Muscle of leg (tissue), 3 donors: ENCODE measurements at regions not wholly inside any gene's neighbourhood (a gene's known extent, or its start where the extent isn't known, plus 50 kb on each side); places are given as distances from the start of the nearest gene placed in this dataset.

Experiments
- DNase-seq: peaks from one replicate; pipeline ENCODE4 v3.0.0; 2013
- H3K27ac ChIP-seq: one replicate; pipeline ENCODE4 v1.5.1; 2013; ENCODE audit warnings: mild to moderate bottlenecking, low read length, control low read depth
- H3K27me3 ChIP-seq: one replicate; pipeline ENCODE4 v1.6.1; 2013; ENCODE audit warnings: low read length; ENCODE audit not compliant: control insufficient read depth, insufficient read depth
- H3K36me3 ChIP-seq: one replicate; pipeline ENCODE4 v1.6.1; 2013; ENCODE audit warnings: low read length; ENCODE audit not compliant: control insufficient read depth, insufficient read depth
- H3K4me1 ChIP-seq: one replicate; pipeline ENCODE4 v1.6.1; 2013; ENCODE audit warnings: low read length; ENCODE audit not compliant: control insufficient read depth, insufficient read depth
- H3K4me3 ChIP-seq: one replicate; pipeline ENCODE4 v1.5.1; 2013; ENCODE audit warnings: low read length, control low read depth
- H3K9me3 ChIP-seq: replicated peaks from 2 replicates; pipeline ENCODE4 v1.6.1; 2013; ENCODE audit warnings: low read depth, low read length; ENCODE audit not compliant: control insufficient read depth
- WGBS: methylation state at CpG from one replicate; pipeline ENCODE4 v1.1.5; 2013; ENCODE audit warnings: missing lambda C conversion rate; ENCODE audit not compliant: insufficient coverage; 5-methylcytosine and 5-hydroxymethylcytosine counted together

GRCh38 chr6:9806195-9806594, 608.7 kb downstream of the TFAP2A start:
- 87% methylated on average over 3 of the region's 6 CpGs for whole genome bisulfite sequencing
- no peak for DNase-seq

GRCh38 chr6:9801249-9801754, 613.6 kb downstream of the TFAP2A start:
- no peaks in the 10 kb centered on the region for H3K9me3 ChIP-seq
- no peaks in the 10 kb centered on the region for H3K27me3 ChIP-seq
- peak; percentile 20 for DNase-seq
- H3K4me1 ChIP-seq, result no peaks in the 10 kb centered on the region
- no peak overlapping the region for H3K4me3 ChIP-seq
- H3K36me3 ChIP-seq, result no peaks in the 10 kb centered on the region
- 72% methylated on average over 4 of the region's 11 CpGs for WGBS
- no peak overlapping the region for H3K27ac ChIP-seq

More at GRCh38 chr6:9806195-9806594, 608.7 kb downstream of the TFAP2A start:
- no peaks in the 10 kb centered on the region for H3K36me3 ChIP-seq
- H3K9me3 ChIP-seq, result no peaks in the 10 kb centered on the region
- no peak overlapping the region for H3K4me3 ChIP-seq
- no peak overlapping the region for H3K27ac ChIP-seq
- no peaks in the 10 kb centered on the region for H3K4me1 ChIP-seq
- no peaks in the 10 kb centered on the region for H3K27me3 ChIP-seq

GRCh38 chr6:9799582-9799981, 615.3 kb downstream of the TFAP2A start:
- DNase-seq, result no peak

GRCh38 chr6:9796827-9797226, 618.0 kb downstream of the TFAP2A start:
- Histone ChIP-seq H3K4me1 (no peaks in the 10 kb centered on the region), H3K36me3 (no peaks in the 10 kb centered on the region), H3K4me3 (no peak overlapping the region), H3K27ac (no peak overlapping the region), H3K9me3 (no peaks in the 10 kb centered on the region), H3K27me3 (no peaks in the 10 kb centered on the region)
- WGBS, result no CpG with 5 or more reads among the region's 2 CpGs
- DNase-seq, result no peak

More at GRCh38 chr6:9799582-9799981, 615.3 kb downstream of the TFAP2A start:
- no peaks in the 10 kb centered on the region for H3K36me3 ChIP-seq
- no peaks in the 10 kb centered on the region for H3K4me1 ChIP-seq
- no peaks in the 10 kb centered on the region for H3K27me3 ChIP-seq
- no peak overlapping the region for H3K4me3 ChIP-seq
- H3K27ac ChIP-seq, result no peak overlapping the region
- H3K9me3 ChIP-seq, result no peaks in the 10 kb centered on the region

- Histone ChIP-seq H3K27ac (no peak overlapping the region), H3K27me3 (no peaks in the 10 kb centered on the region), H3K4me3 (no peak overlapping the region), H3K4me1 (no peaks in the 10 kb centered on the region), H3K36me3 (no peaks in the 10 kb centered on the region), H3K9me3 (no peaks in the 10 kb centered on the region)
- WGBS, result 10% methylated on average over 3 of the region's 5 CpGs
- DNase-seq, result no peak
Observed at GRCh38 chr6:9795880-9796279, 619.0 kb downstream of the TFAP2A start.

GRCh38 chr6:9789201-9789600, 625.7 kb downstream of the TFAP2A start:
- no peak overlapping the region for H3K27ac ChIP-seq
- no peaks in the 10 kb centered on the region for H3K27me3 ChIP-seq
- H3K9me3 ChIP-seq, result no peaks in the 10 kb centered on the region
- no peaks in the 10 kb centered on the region for H3K4me1 ChIP-seq
- WGBS, result no CpG with 5 or more reads among the region's 3 CpGs
- H3K36me3 ChIP-seq, result no peaks in the 10 kb centered on the region
- H3K4me3 ChIP-seq, result no peak overlapping the region
- no peak for DNase-seq

GRCh38 chr6:9784786-9785185, 630.1 kb downstream of the TFAP2A start:
- WGBS, result no CpG with 5 or more reads among the region's 3 CpGs
- no peak for DNase-seq
- H3K36me3 ChIP-seq, result no peaks in the 10 kb centered on the region

GRCh38 chr6:9783567-9783966, 631.3 kb downstream of the TFAP2A start:
- H3K36me3 ChIP-seq, result no peaks in the 10 kb centered on the region
- H3K9me3 ChIP-seq, result no peaks in the 10 kb centered on the region
- H3K27me3 ChIP-seq, result no peaks in the 10 kb centered on the region
- H3K4me1 ChIP-seq, result no peaks in the 10 kb centered on the region
- no peak overlapping the region for H3K27ac ChIP-seq
- WGBS, result 74% methylated on average over 3 of the region's 6 CpGs
- DNase-seq, result peak; percentile 16
- no peak overlapping the region for H3K4me3 ChIP-seq

More at GRCh38 chr6:9784786-9785185, 630.1 kb downstream of the TFAP2A start:
- H3K4me3 ChIP-seq, result no peak overlapping the region
- no peak overlapping the region for H3K27ac ChIP-seq
- H3K27me3 ChIP-seq, result no peaks in the 10 kb centered on the region
- no peaks in the 10 kb centered on the region for H3K4me1 ChIP-seq
- no peaks in the 10 kb centered on the region for H3K9me3 ChIP-seq

GRCh38 chr6:9766240-9766915, 648.5 kb downstream of the TFAP2A start:
- Histone ChIP-seq H3K4me1 (no peaks in the 10 kb centered on the region), H3K9me3 (no peaks in the 10 kb centered on the region), H3K27ac (no peak overlapping the region), H3K27me3 (no peaks in the 10 kb centered on the region), H3K36me3 (no peaks in the 10 kb centered on the region), H3K4me3 (no peak overlapping the region)
- WGBS, result no CpG with 5 or more reads among the region's 6 CpGs
- no peak for DNase-seq

GRCh38 chr6:9761220-9761619, 653.7 kb downstream of the TFAP2A start:
- Histone ChIP-seq H3K27me3 (no peaks in the 10 kb centered on the region), H3K9me3 (no peaks in the 10 kb centered on the region), H3K4me1 (no peaks in the 10 kb centered on the region), H3K27ac (no peak overlapping the region), H3K36me3 (no peaks in the 10 kb centered on the region), H3K4me3 (no peak overlapping the region)
- WGBS, result 40% methylated on average over 1 of the region's 4 CpGs
- DNase-seq, result no peak

GRCh38 chr6:9754515-9754914, 660.4 kb downstream of the TFAP2A start:
- no peaks in the 10 kb centered on the region for H3K36me3 ChIP-seq
- H3K9me3 ChIP-seq, result no peaks in the 10 kb centered on the region
- H3K27ac ChIP-seq, result no peak overlapping the region
- H3K4me1 ChIP-seq, result no peaks in the 10 kb centered on the region
- no peak for DNase-seq
- WGBS, result 73% methylated on average over 3 of the region's 5 CpGs
- H3K4me3 ChIP-seq, result no peak overlapping the region
- H3K27me3 ChIP-seq, result no peaks in the 10 kb centered on the region
